ENCODE measurements at regions not wholly inside any gene's neighbourhood (a gene's known extent, or its start where the extent isn't known, plus 50 kb on each side); places are given as distances from the start of the nearest gene placed in this dataset.
A peak's percentile ranks its signal among the peaks of the same experiment; 100 is the strongest.
"Not testable (repeated sequence)": the region's sequence is repeated elsewhere in the genome, so short reads cannot be mapped to it uniquely, and the experiment has no call there.

DNA sequence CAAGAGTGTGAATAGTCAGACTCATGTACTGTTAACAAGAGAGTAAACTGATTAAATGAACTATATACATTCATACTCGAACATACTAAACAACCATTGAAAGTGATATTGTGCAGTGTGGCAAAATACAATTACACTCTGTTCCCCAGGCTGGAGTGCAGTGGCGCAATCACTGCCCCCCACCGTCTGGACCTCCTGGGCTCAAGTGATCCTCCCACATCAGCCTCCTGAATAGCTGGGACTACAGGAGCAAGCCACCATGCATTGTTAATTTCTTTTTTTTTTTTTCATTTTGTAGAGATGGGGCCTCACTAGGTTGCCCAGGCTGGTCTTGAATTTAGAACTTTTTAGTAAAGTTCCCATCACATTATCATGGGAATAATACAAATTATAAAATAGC is 77.3 kb upstream of the LSM14A start:
- Mint-ChIP-seq H3K27ac (ENCODE audit: unreplicated experiment) (no peak overlapping the region), H3K4me1 (ENCODE audit: unreplicated experiment) (peaks cover 7% of the 10 kb centered on the region), H3K27me3 (ENCODE audit: unreplicated experiment) (no peaks in the 10 kb centered on the region), H3K36me3 (ENCODE audit: low read depth, unreplicated experiment) (no peaks in the 10 kb centered on the region), H3K4me3 (ENCODE audit: unreplicated experiment) (no peak overlapping the region), H3K9me3 (ENCODE audit: unreplicated experiment) (no peaks in the 10 kb centered on the region)
- no peak for DNase-seq (ENCODE audit: low spot score)
- TF ChIP-seq, protein P1, sequence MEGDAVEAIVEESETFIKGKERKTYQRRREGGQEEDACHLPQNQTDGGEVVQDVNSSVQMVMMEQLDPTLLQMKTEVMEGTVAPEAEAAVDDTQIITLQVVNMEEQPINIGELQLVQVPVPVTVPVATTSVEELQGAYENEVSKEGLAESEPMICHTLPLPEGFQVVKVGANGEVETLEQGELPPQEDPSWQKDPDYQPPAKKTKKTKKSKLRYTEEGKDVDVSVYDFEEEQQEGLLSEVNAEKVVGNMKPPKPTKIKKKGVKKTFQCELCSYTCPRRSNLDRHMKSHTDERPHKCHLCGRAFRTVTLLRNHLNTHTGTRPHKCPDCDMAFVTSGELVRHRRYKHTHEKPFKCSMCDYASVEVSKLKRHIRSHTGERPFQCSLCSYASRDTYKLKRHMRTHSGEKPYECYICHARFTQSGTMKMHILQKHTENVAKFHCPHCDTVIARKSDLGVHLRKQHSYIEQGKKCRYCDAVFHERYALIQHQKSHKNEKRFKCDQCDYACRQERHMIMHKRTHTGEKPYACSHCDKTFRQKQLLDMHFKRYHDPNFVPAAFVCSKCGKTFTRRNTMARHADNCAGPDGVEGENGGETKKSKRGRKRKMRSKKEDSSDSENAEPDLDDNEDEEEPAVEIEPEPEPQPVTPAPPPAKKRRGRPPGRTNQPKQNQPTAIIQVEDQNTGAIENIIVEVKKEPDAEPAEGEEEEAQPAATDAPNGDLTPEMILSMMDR (IDR thresholded peaks at IDR 0.05; ENCODE audit: unreplicated experiment): no peak

- not testable (repeated sequence) for H3K9me3 Mint-ChIP-seq (ENCODE audit: unreplicated experiment); H3K36me3 Mint-ChIP-seq (ENCODE audit: low read depth, unreplicated experiment); H3K4me3 Mint-ChIP-seq (ENCODE audit: unreplicated experiment); H3K4me1 Mint-ChIP-seq (ENCODE audit: unreplicated experiment); DNase-seq (ENCODE audit: low spot score); H3K27ac Mint-ChIP-seq (ENCODE audit: unreplicated experiment); H3K27me3 Mint-ChIP-seq (ENCODE audit: unreplicated experiment)
These were observed 76.9 kb upstream of the LSM14A start for GRCh38 chr19:34095411-34095810.

- no peaks in the 10 kb centered on the region for H3K27me3 Mint-ChIP-seq (ENCODE audit: unreplicated experiment)
- DNase-seq (ENCODE audit: low spot score): peak; percentile 17
- H3K4me1 Mint-ChIP-seq (ENCODE audit: unreplicated experiment): peaks cover 7% of the 10 kb centered on the region
- TF ChIP-seq, protein P1 (IDR thresholded peaks at IDR 0.05; ENCODE audit: unreplicated experiment): peak; percentile 80
- H3K4me3 Mint-ChIP-seq (ENCODE audit: unreplicated experiment): no peak overlapping the region
- no peaks in the 10 kb centered on the region for H3K36me3 Mint-ChIP-seq (ENCODE audit: low read depth, unreplicated experiment)
- no peaks in the 10 kb centered on the region for H3K9me3 Mint-ChIP-seq (ENCODE audit: unreplicated experiment)
- no peak overlapping the region for H3K27ac Mint-ChIP-seq (ENCODE audit: unreplicated experiment)
These were observed 76.0 kb upstream of the LSM14A start for GRCh38 chr19:34096020-34096915.

GRCh38 chr19:34104096-34104495 is 68.2 kb upstream of the LSM14A start:
- H3K4me3 Mint-ChIP-seq (ENCODE audit: unreplicated experiment): no peak overlapping the region
- H3K4me1 Mint-ChIP-seq (ENCODE audit: unreplicated experiment): no peaks in the 10 kb centered on the region
- TF ChIP-seq, protein P1 (IDR thresholded peaks at IDR 0.05; ENCODE audit: unreplicated experiment): no peak
- no peak for DNase-seq (ENCODE audit: low spot score)
- H3K27ac Mint-ChIP-seq (ENCODE audit: unreplicated experiment): no peak overlapping the region
- H3K9me3 Mint-ChIP-seq (ENCODE audit: unreplicated experiment): no peaks in the 10 kb centered on the region
- H3K36me3 Mint-ChIP-seq (ENCODE audit: low read depth, unreplicated experiment): no peaks in the 10 kb centered on the region
- H3K27me3 Mint-ChIP-seq (ENCODE audit: unreplicated experiment): no peaks in the 10 kb centered on the region

DNA sequence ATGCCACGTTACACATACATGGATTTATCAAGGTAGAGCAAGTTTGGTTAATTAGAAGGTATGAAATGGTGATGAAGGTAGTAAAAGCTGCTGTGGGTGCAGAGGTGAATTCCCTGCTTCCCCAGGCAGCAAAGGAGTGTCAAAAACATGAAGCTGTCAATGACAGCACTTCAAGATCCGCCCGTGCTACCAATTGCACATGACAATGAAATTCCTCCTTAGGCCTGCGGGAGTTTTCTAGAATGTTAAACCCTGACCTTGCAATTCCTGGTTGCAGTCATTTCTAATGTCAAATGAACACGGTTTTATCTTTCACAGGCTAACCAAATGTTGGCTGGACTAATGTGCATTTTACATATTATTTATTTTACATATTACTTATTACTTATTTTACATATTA is 67.7 kb upstream of the LSM14A start:
- H3K27ac Mint-ChIP-seq (ENCODE audit: unreplicated experiment): no peak overlapping the region
- no peak overlapping the region for H3K4me3 Mint-ChIP-seq (ENCODE audit: unreplicated experiment)
- H3K27me3 Mint-ChIP-seq (ENCODE audit: unreplicated experiment): no peaks in the 10 kb centered on the region
- TF ChIP-seq, protein P1 (IDR thresholded peaks at IDR 0.05; ENCODE audit: unreplicated experiment): no peak
- no peaks in the 10 kb centered on the region for H3K4me1 Mint-ChIP-seq (ENCODE audit: unreplicated experiment)
- H3K9me3 Mint-ChIP-seq (ENCODE audit: unreplicated experiment): no peaks in the 10 kb centered on the region
- DNase-seq (ENCODE audit: low spot score): no peak
- H3K36me3 Mint-ChIP-seq (ENCODE audit: low read depth, unreplicated experiment): no peaks in the 10 kb centered on the region
